ENCODE measurements at regions not wholly inside any gene's neighbourhood (a gene's known extent, or its start where the extent isn't known, plus 50 kb on each side); places are given as distances from the start of the nearest gene placed in this dataset.

DNA sequence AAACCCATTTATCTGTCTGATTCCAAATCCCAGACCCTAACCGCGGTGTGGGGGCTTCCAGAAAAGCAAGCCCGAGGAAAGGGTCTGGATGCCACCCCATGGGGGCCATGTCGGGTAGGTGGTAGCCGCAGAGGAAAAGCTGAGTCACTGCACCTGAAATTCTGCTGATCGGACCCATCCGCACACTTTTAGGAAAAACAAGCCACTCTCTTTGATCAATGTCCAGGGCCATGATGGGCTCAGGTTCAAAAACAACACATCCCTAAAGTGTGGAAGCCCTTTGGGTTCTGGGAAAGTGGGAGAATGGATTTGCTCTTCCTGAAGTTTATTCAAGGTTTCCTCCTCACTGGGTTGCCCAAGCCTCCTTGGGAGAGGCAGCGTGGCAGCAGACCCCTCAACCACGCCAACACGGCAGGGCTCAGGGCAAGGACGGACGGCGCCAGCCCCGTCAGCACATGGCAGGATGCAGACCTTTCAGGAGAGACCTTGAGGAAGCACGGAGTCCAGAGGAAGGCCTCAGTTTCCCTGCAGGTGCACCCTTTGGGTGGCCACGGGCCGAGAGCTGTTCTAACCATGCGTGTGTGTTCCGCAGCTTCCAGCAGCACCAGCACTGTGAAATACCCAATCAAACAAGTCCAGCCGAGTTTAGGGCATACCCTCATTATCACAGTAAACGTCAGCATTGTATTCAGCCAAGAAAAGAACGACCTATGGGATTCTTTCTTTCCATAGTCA is 367.0 kb downstream of the FOXL1 start:
- Histone ChIP-seq H3K4me3 (no peak overlapping the region), H3K4me2 (ENCODE audit: unreplicated experiment) (no peak overlapping the region), H3K9me2 (ENCODE audit: insufficient read depth) (no peaks in the 10 kb centered on the region), H3K36me3 (ENCODE audit: low read depth) (no peaks in the 10 kb centered on the region), H3K27me3 (replicated peaks; ENCODE audit: insufficient read depth) (no peaks in the 10 kb centered on the region), H3K79me2 (ENCODE audit: insufficient read depth) (no peaks in the 10 kb centered on the region), H2AFZ (no peak overlapping the region), H3K9me3 (ENCODE audit: low read depth) (no peaks in the 10 kb centered on the region), H3K27ac (no peak overlapping the region), H3F3A (ENCODE audit: insufficient read depth) (peaks cover 13% of the 10 kb centered on the region), H3K4me1 (ENCODE audit: insufficient read depth) (peaks cover 23% of the 10 kb centered on the region), H3K9ac (no peak overlapping the region), H4K20me1 (ENCODE audit: insufficient read depth) (no peaks in the 10 kb centered on the region)
- 95% methylated on average over 22 of the region's 22 CpGs for WGBS, 2 experiments (ENCODE audit: low coverage in 1 of 2, low lambda C conversion rate in 2 of 2, missing lambda C conversion rate in 2 of 2)
- no peak for DNase-seq
- TF ChIP-seq EZH2 (IDR thresholded peaks at IDR 0.05; ENCODE audit: insufficient read depth, poor library complexity, severe bottlenecking) (no peak), EZH2phosphoT487 (IDR thresholded peaks at IDR 0.05; ENCODE audit: insufficient read depth, low read depth) (no peak)
- in situ Hi-C loops (cut with MboI): no loop called here

DNA sequence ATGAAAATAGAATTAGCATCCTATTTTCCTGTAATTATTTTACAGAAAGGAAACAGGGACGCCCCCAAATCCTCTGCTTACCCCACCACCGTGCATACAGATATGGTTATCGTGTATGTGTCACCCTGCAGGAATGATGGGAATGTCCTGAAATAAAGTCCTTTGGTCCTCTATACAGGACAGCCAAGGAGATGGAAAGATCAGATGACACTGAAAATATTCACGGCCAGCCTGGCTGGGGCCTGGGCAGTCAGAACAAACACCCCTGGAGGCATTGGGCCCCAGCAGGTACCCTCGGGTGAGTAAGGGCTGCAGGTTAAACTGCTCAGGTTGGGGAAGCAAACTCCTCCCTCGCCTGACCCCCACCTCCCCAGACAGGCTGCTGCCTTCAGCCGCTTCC is 368.0 kb downstream of the FOXL1 start:
- DNase-seq: no peak
- TF ChIP-seq EZH2 (IDR thresholded peaks at IDR 0.05; ENCODE audit: insufficient read depth, poor library complexity, severe bottlenecking) (no peak), EZH2phosphoT487 (IDR thresholded peaks at IDR 0.05; ENCODE audit: insufficient read depth, low read depth) (no peak)
- H3F3A ChIP-seq (ENCODE audit: insufficient read depth): peaks cover 22% of the 10 kb centered on the region
- no peak overlapping the region for H3K4me3 ChIP-seq
- H3K27ac ChIP-seq: no peak overlapping the region
- H4K20me1 ChIP-seq (ENCODE audit: insufficient read depth): no peaks in the 10 kb centered on the region
- no peak overlapping the region for H3K4me2 ChIP-seq (ENCODE audit: unreplicated experiment)
- no peaks in the 10 kb centered on the region for H3K27me3 ChIP-seq (replicated peaks; ENCODE audit: insufficient read depth)
- H3K4me1 ChIP-seq (ENCODE audit: insufficient read depth): peaks cover 27% of the 10 kb centered on the region
- 0 out of 2 replicates have a peak, but pooled peaks cover 7% of the 10 kb centered on the region for H3K9me2 ChIP-seq (ENCODE audit: insufficient read depth)
- no peak overlapping the region for H2AFZ ChIP-seq
- no peak overlapping the region for H3K9ac ChIP-seq
- no peaks in the 10 kb centered on the region for H3K79me2 ChIP-seq (ENCODE audit: insufficient read depth)
- in situ Hi-C loops (cut with MboI): no loop called here
- 37 to 43% methylated on average over 7 of the region's 7 CpGs for WGBS, 2 experiments (ENCODE audit: low coverage in 1 of 2, low lambda C conversion rate in 2 of 2, missing lambda C conversion rate in 2 of 2)
- no peaks in the 10 kb centered on the region for H3K9me3 ChIP-seq (ENCODE audit: low read depth)
- H3K36me3 ChIP-seq (ENCODE audit: low read depth): no peaks in the 10 kb centered on the region

DNA sequence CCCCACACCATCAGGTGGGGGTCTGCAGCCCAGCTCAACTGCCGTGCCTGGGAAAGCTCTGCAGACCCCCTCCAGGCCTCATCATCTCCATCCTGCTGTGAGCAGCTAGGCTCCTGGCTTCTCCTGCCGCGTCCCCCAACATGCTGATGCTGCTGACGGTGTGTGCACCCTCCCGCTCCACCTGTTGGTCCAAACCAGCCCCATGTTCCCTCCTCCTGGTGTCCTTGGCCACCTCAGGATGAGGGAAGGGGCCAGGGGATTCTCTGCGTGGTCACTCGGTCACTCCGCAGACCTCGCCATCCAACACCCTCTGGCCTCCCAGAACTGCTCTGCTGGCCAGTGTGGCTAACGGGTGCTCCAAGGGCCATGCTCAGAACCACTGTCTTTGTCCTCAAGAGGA is 368.6 kb downstream of the FOXL1 start:
- in situ Hi-C loops (cut with MboI): no loop called here
- no peak overlapping the region for H3K4me2 ChIP-seq (ENCODE audit: unreplicated experiment)
- H3K9ac ChIP-seq: no peak overlapping the region
- H3K79me2 ChIP-seq (ENCODE audit: insufficient read depth): no peaks in the 10 kb centered on the region
- no peaks in the 10 kb centered on the region for H4K20me1 ChIP-seq (ENCODE audit: insufficient read depth)
- no peak for DNase-seq
- H3K9me2 ChIP-seq (ENCODE audit: insufficient read depth): 0 out of 2 replicates have a peak, but pooled peaks cover 7% of the 10 kb centered on the region
- no peaks in the 10 kb centered on the region for H3K27me3 ChIP-seq (replicated peaks; ENCODE audit: insufficient read depth)
- H3K9me3 ChIP-seq (ENCODE audit: low read depth): no peaks in the 10 kb centered on the region
- H3F3A ChIP-seq (ENCODE audit: insufficient read depth): peaks cover 28% of the 10 kb centered on the region
- no peak overlapping the region for H3K4me3 ChIP-seq
- 96 to 99% methylated on average over 10 of the region's 10 CpGs for WGBS, 2 experiments (ENCODE audit: low coverage in 1 of 2, low lambda C conversion rate in 2 of 2, missing lambda C conversion rate in 2 of 2)
- no peak overlapping the region for H2AFZ ChIP-seq
- peaks cover 28% of the 10 kb centered on the region for H3K4me1 ChIP-seq (ENCODE audit: insufficient read depth)
- TF ChIP-seq EZH2phosphoT487 (IDR thresholded peaks at IDR 0.05; ENCODE audit: insufficient read depth, low read depth) (no peak), EZH2 (IDR thresholded peaks at IDR 0.05; ENCODE audit: insufficient read depth, poor library complexity, severe bottlenecking) (no peak)
- no peaks in the 10 kb centered on the region for H3K36me3 ChIP-seq (ENCODE audit: low read depth)
- H3K27ac ChIP-seq: no peak overlapping the region

GRCh38 chr16:86948046-86948445 is 369.1 kb downstream of the C16orf95 start:
- in situ Hi-C loops (cut with MboI): no loop called here
- DNase-seq: no peak
- H3K79me2 ChIP-seq (ENCODE audit: insufficient read depth): no peaks in the 10 kb centered on the region

More at GRCh38 chr16:86948046-86948445, 369.1 kb downstream of the C16orf95 start:
- no peak overlapping the region for H3K27ac ChIP-seq
- H3K9me2 ChIP-seq (ENCODE audit: insufficient read depth): 0 out of 2 replicates have a peak, but pooled peaks cover 7% of the 10 kb centered on the region
- H3K4me1 ChIP-seq (ENCODE audit: insufficient read depth): peaks cover 27% of the 10 kb centered on the region
- H3K9me3 ChIP-seq (ENCODE audit: low read depth): no peaks in the 10 kb centered on the region
- H3F3A ChIP-seq (ENCODE audit: insufficient read depth): peaks cover 31% of the 10 kb centered on the region
- no peak overlapping the region for H3K9ac ChIP-seq
- no peak overlapping the region for H2AFZ ChIP-seq
- H3K36me3 ChIP-seq (ENCODE audit: low read depth): no peaks in the 10 kb centered on the region
- no peak overlapping the region for H3K4me2 ChIP-seq (ENCODE audit: unreplicated experiment)
- no peaks in the 10 kb centered on the region for H3K27me3 ChIP-seq (replicated peaks; ENCODE audit: insufficient read depth)
- TF ChIP-seq EZH2 (IDR thresholded peaks at IDR 0.05; ENCODE audit: insufficient read depth, poor library complexity, severe bottlenecking) (no peak), EZH2phosphoT487 (IDR thresholded peaks at IDR 0.05; ENCODE audit: insufficient read depth, low read depth) (no peak)
- WGBS, 2 experiments (ENCODE audit: low coverage in 1 of 2, low lambda C conversion rate in 2 of 2, missing lambda C conversion rate in 2 of 2): 95 to 96% methylated on average over 12 of the region's 12 CpGs
- no peak overlapping the region for H3K4me3 ChIP-seq
- no peaks in the 10 kb centered on the region for H4K20me1 ChIP-seq (ENCODE audit: insufficient read depth)

Data from GM23248 (cell line).